ENCODE measurements at regions not wholly inside any gene's neighbourhood (a gene's known extent, or its start where the extent isn't known, plus 50 kb on each side); places are given as distances from the start of the nearest gene placed in this dataset.

- Histone ChIP-seq H3K36me3 (ENCODE audit: control insufficient read depth in 2 of 3, insufficient read depth in 3 of 3, low read length in 3 of 3) (no peaks in the 10 kb centered on the region), H3K4me1 (ENCODE audit: control insufficient read depth in 2 of 3, insufficient read depth in 2 of 3, low read depth in 1 of 3, low read length in 3 of 3) (no peaks in the 10 kb centered on the region), H3K27ac (ENCODE audit: low read depth in 2 of 2, low read length in 2 of 2) (no peak overlapping the region), H3K9ac (ENCODE audit: low read length in 3 of 3) (no peak overlapping the region), H3K9me3 (ENCODE audit: control insufficient read depth in 2 of 3, insufficient read depth in 1 of 3, low read length in 3 of 3) (no peaks in the 10 kb centered on the region), H3K4me3 (ENCODE audit: low read length in 3 of 3) (no peak overlapping the region), H3K27me3 (ENCODE audit: control insufficient read depth, insufficient read depth, low read length) (no peaks in the 10 kb centered on the region)
- DNase-seq (no peak), FAIRE-seq (no peak)
- TF ChIP-seq, protein P1, sequence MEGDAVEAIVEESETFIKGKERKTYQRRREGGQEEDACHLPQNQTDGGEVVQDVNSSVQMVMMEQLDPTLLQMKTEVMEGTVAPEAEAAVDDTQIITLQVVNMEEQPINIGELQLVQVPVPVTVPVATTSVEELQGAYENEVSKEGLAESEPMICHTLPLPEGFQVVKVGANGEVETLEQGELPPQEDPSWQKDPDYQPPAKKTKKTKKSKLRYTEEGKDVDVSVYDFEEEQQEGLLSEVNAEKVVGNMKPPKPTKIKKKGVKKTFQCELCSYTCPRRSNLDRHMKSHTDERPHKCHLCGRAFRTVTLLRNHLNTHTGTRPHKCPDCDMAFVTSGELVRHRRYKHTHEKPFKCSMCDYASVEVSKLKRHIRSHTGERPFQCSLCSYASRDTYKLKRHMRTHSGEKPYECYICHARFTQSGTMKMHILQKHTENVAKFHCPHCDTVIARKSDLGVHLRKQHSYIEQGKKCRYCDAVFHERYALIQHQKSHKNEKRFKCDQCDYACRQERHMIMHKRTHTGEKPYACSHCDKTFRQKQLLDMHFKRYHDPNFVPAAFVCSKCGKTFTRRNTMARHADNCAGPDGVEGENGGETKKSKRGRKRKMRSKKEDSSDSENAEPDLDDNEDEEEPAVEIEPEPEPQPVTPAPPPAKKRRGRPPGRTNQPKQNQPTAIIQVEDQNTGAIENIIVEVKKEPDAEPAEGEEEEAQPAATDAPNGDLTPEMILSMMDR (IDR thresholded peaks at IDR 0.05; ENCODE audit: borderline replicate concordance, extremely low read depth, insufficient read depth), result no peak
- intact Hi-C loops (cut with DNase I), result no loop called here
Measured at GRCh38 chr13:82900453-82900852, 981.8 kb downstream of the SLITRK1 start.

DNA sequence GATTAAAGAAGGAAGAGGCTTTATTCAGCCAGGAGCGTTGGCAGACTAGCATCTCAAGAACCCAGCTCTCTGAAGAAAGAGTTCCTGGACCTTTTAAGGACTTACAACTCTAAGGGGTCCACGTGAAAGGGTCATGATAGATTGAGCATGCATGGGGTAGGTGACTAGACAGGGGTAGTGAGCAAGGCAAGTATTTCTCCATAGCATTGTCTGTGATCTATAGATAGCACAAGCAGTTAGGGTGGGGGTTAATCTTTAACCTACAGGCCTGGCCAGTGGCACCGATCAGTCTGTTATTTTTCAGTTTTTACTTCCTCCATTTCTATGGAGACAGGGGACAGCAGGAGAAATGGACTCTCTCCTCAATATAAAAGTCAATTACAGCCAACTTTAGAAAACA, 983.7 kb downstream of the SLITRK1 start:
- Histone ChIP-seq H3K4me1 (ENCODE audit: control insufficient read depth in 2 of 3, insufficient read depth in 2 of 3, low read depth in 1 of 3, low read length in 3 of 3) (no peaks in the 10 kb centered on the region), H3K9ac (ENCODE audit: low read length in 3 of 3) (no peak overlapping the region), H3K4me3 (ENCODE audit: low read length in 3 of 3) (no peak overlapping the region), H3K36me3 (ENCODE audit: control insufficient read depth in 2 of 3, insufficient read depth in 3 of 3, low read length in 3 of 3) (no peaks in the 10 kb centered on the region), H3K27ac (ENCODE audit: low read depth in 2 of 2, low read length in 2 of 2) (no peak overlapping the region), H3K27me3 (ENCODE audit: control insufficient read depth, insufficient read depth, low read length) (no peaks in the 10 kb centered on the region), H3K9me3 (ENCODE audit: control insufficient read depth in 2 of 3, insufficient read depth in 1 of 3, low read length in 3 of 3) (no peaks in the 10 kb centered on the region)
- intact Hi-C loops (cut with DNase I), result no loop called here
- no peak for DNase-seq
- FAIRE-seq, result no peak
- TF ChIP-seq, protein P1 (IDR thresholded peaks at IDR 0.05; ENCODE audit: borderline replicate concordance, extremely low read depth, insufficient read depth), result no peak

DNA sequence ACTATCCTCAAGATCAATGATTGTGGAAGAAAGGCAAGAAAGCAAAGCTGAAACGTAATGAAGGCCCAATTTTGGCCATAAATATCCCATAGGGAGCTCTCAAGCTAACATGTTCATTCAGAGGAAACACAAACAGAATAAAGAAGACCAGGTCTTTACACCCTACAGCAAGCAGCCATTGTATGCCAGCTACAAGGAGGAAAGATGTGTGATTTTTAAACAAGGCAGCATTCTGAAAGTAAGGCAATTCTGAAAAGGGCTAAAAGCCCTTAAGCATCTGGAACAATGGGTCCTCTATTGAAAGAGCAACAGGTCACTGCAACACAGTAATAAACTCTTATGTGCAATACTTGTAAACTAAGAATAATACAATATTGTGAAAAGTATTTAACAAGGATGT, 1002.4 kb downstream of the SLITRK1 start:
- intact Hi-C loops (cut with DNase I), result no loop called here
- Histone ChIP-seq H3K4me3 (ENCODE audit: low read length in 3 of 3) (no peak overlapping the region), H3K4me1 (ENCODE audit: control insufficient read depth in 2 of 3, insufficient read depth in 2 of 3, low read depth in 1 of 3, low read length in 3 of 3) (no peaks in the 10 kb centered on the region), H3K36me3 (ENCODE audit: control insufficient read depth in 2 of 3, insufficient read depth in 3 of 3, low read length in 3 of 3) (no peaks in the 10 kb centered on the region), H3K27me3 (ENCODE audit: control insufficient read depth, insufficient read depth, low read length) (no peaks in the 10 kb centered on the region), H3K9me3 (ENCODE audit: control insufficient read depth in 2 of 3, insufficient read depth in 1 of 3, low read length in 3 of 3) (no peaks in the 10 kb centered on the region), H3K9ac (ENCODE audit: low read length in 3 of 3) (no peak overlapping the region), H3K27ac (ENCODE audit: low read depth in 2 of 2, low read length in 2 of 2) (no peak overlapping the region)
- DNase-seq (no peak), FAIRE-seq (no peak)
- TF ChIP-seq, protein P1 (IDR thresholded peaks at IDR 0.05; ENCODE audit: borderline replicate concordance, extremely low read depth, insufficient read depth), result no peak

DNA sequence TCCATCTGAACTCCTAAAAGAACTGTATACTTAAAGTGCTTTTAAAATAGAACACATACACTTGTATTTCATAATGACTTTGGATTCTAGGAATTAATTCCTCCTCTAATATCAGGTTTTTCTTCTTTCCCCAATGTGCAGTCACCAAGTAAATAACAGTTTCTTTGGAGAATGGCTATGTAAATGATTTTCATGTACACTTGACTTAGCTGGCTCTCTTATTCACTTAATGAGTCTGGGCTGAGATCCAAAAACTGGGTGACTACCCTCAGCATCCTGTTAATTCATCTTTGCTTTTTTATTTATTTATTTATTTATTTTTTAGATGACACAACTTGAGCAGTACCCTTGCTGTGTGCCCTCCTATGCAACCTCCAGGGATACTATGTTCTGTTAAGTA, 1003.7 kb downstream of the SLITRK1 start:
- H3K4me3 ChIP-seq (ENCODE audit: low read length in 3 of 3), result no peak overlapping the region
- intact Hi-C loops (cut with DNase I), result no loop called here

More for the DNA sequence above, 1003.7 kb downstream of the SLITRK1 start:
- H3K27me3 ChIP-seq (ENCODE audit: control insufficient read depth, insufficient read depth, low read length), result no peaks in the 10 kb centered on the region
- FAIRE-seq, result no peak
- peak in 2 of 5 donors; percentile 4 to 25 for DNase-seq
- TF ChIP-seq, protein P1 (IDR thresholded peaks at IDR 0.05; ENCODE audit: borderline replicate concordance, extremely low read depth, insufficient read depth), result no peak
- no peaks in the 10 kb centered on the region for H3K36me3 ChIP-seq (ENCODE audit: control insufficient read depth in 2 of 3, insufficient read depth in 3 of 3, low read length in 3 of 3)
- H3K9me3 ChIP-seq (ENCODE audit: control insufficient read depth in 2 of 3, insufficient read depth in 1 of 3, low read length in 3 of 3), result no peaks in the 10 kb centered on the region
- no peak overlapping the region for H3K27ac ChIP-seq (ENCODE audit: low read depth in 2 of 2, low read length in 2 of 2)
- no peaks in the 10 kb centered on the region for H3K4me1 ChIP-seq (ENCODE audit: control insufficient read depth in 2 of 3, insufficient read depth in 2 of 3, low read depth in 1 of 3, low read length in 3 of 3)
- H3K9ac ChIP-seq (ENCODE audit: low read length in 3 of 3), result no peak overlapping the region
